KMS-11 (cell line): ENCODE measurements at regions not wholly inside any gene's neighbourhood (a gene's known extent, or its start where the extent isn't known, plus 50 kb on each side); places are given as distances from the start of the nearest gene placed in this dataset.

ENCODE experiments used
- H2AFZ ChIP-seq: fragments of 200-600 bp; sonication (generic); 2 replicates; pipeline ENCODE4 v1.6.1; 2016; ENCODE audit warnings: antibody characterized with exemption, mixed run types, low read depth
- H3K27ac ChIP-seq: fragments of 200-600 bp; sonication (generic); 2 replicates; pipeline ENCODE4 v1.6.1; 2016; ENCODE audit warnings: mild to moderate bottlenecking, mixed run types
- H3K27me3 ChIP-seq: fragments of 200-600 bp; sonication (generic); 2 replicates; pipeline ENCODE4 v1.6.1; 2017; ENCODE audit warnings: mild to moderate bottlenecking, low read depth, mixed run types, moderate library complexity; ENCODE audit not compliant: insufficient read depth
- H3K36me3 ChIP-seq: fragments of 200-600 bp; sonication (generic); 2 replicates; pipeline ENCODE4 v1.6.1; 2017; ENCODE audit warnings: mild to moderate bottlenecking, mixed run types; ENCODE audit not compliant: insufficient read depth
- H3K4me1 ChIP-seq: fragments of 200-600 bp; sonication (generic); 2 replicates; pipeline ENCODE4 v1.6.1; 2016; ENCODE audit warnings: mild to moderate bottlenecking, low read depth, mixed run types; ENCODE audit not compliant: poor library complexity, severe bottlenecking
- H3K4me2 ChIP-seq: fragments of 200-600 bp; sonication (generic); 2 replicates; pipeline ENCODE4 v1.7.0; 2016; ENCODE audit warnings: mild to moderate bottlenecking, mixed run types
- H3K4me3 ChIP-seq: fragments of 200-600 bp; sonication (generic); IDR thresholded peaks from 2 replicates; pipeline ENCODE4 v1.6.1; 2017; ENCODE audit warnings: low read depth, low read length, mixed read lengths; ENCODE audit not compliant: insufficient read depth
- H3K79me2 ChIP-seq: fragments of 200-600 bp; sonication (generic); 2 replicates; pipeline ENCODE4 v1.6.1; 2016; ENCODE audit warnings: low read depth, mixed run types; ENCODE audit not compliant: insufficient read depth
- H3K9ac ChIP-seq: fragments of 200-600 bp; sonication (generic); 2 replicates; pipeline ENCODE4 v1.6.1; 2016; ENCODE audit warnings: mild to moderate bottlenecking, mixed run types
- H4K20me1 ChIP-seq: fragments of 200-600 bp; sonication (generic); 2 replicates; pipeline ENCODE4 v1.6.1; 2016; ENCODE audit warnings: mild to moderate bottlenecking, mixed run types; ENCODE audit not compliant: insufficient read depth
- TF ChIP-seq, protein P1 (sequence below): fragments of 200-600 bp; sonication (generic); conservative IDR thresholded peaks from 2 replicates; pipeline ENCODE4 v1.6.1; 2017; ENCODE audit warnings: low read depth, mild to moderate bottlenecking, antibody characterized with exemption, low read length, moderate library complexity, mixed read lengths

DNA sequence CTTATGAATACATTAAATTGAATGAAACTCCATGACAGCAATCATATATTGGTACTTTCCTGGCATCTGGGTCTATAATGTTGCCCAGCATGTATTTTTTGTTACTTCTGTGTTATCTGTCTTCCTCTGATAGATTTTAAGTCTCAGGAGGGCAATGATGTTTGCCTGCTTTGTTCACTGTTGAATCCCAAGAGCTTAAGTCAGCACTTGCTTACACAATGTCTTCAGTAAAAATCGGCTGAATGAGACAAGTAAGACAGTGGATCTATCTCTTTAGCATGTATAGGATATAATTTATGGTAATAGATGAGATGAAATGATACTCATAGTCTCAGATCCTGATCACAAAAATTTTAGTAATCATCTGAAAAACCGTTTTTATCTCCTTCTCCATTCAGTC, 1034.9 kb upstream of the EPHA7 start:
- H3K79me2 ChIP-seq, result no peaks in the 10 kb centered on the region
- TF ChIP-seq, protein P1, sequence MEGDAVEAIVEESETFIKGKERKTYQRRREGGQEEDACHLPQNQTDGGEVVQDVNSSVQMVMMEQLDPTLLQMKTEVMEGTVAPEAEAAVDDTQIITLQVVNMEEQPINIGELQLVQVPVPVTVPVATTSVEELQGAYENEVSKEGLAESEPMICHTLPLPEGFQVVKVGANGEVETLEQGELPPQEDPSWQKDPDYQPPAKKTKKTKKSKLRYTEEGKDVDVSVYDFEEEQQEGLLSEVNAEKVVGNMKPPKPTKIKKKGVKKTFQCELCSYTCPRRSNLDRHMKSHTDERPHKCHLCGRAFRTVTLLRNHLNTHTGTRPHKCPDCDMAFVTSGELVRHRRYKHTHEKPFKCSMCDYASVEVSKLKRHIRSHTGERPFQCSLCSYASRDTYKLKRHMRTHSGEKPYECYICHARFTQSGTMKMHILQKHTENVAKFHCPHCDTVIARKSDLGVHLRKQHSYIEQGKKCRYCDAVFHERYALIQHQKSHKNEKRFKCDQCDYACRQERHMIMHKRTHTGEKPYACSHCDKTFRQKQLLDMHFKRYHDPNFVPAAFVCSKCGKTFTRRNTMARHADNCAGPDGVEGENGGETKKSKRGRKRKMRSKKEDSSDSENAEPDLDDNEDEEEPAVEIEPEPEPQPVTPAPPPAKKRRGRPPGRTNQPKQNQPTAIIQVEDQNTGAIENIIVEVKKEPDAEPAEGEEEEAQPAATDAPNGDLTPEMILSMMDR, result no peak
- no peaks in the 10 kb centered on the region for H3K4me1 ChIP-seq
- H3K4me3 ChIP-seq, result no peak overlapping the region
- no peak overlapping the region for H3K4me2 ChIP-seq
- H2AFZ ChIP-seq, result no peak overlapping the region
- no peaks in the 10 kb centered on the region for H4K20me1 ChIP-seq
- no peaks in the 10 kb centered on the region for H3K36me3 ChIP-seq
- H3K27ac ChIP-seq, result no peak overlapping the region
- no peaks in the 10 kb centered on the region for H3K27me3 ChIP-seq
- H3K9ac ChIP-seq, result no peak overlapping the region

DNA sequence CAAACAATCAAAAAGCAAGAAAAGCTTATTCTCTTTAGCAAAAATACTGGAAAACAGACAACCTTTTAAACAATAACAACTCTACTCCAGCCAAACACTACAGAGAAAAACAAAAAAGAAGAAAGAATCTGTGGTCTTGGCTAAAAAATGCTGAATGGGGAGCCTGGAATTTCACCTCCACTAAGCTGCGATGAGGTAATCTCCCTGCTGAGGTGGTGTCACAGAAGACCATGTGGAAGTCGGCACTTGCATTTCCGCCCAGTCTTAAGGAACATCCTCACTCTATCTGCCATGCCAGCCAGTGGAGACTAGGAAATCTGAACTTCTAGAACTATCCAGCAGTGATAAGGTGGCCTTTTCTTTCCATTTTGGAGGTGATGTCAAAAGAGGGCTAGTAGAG, 1026.8 kb upstream of the EPHA7 start:
- Histone ChIP-seq H3K4me1 (no peaks in the 10 kb centered on the region), H3K4me3 (no peak overlapping the region), H3K9ac (no peak overlapping the region), H3K4me2 (no peak overlapping the region), H3K79me2 (no peaks in the 10 kb centered on the region), H3K36me3 (no peaks in the 10 kb centered on the region), H3K27ac (no peak overlapping the region), H2AFZ (no peak overlapping the region), H3K27me3 (no peaks in the 10 kb centered on the region), H4K20me1 (no peaks in the 10 kb centered on the region)
- TF ChIP-seq, protein P1, result no peak

DNA sequence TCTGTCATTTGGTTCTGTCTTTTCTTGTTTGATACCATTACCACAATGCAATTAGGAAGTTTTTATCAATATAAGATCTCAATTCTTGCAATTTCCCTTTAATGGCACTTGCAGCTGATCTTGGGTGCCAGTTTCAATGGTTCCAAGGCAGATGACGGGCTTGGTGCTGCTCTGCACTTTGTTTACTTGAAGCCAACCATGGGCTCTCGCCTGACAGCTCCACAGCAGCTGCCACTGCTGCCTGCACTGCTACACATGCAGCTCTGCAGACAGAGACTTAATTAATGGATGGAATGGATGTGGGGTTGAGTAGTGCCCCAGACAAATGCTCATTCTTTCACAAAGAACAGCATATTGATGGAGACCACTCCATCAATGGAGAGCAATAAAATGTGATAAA, 1024.3 kb upstream of the EPHA7 start:
- H2AFZ ChIP-seq, result no peak overlapping the region
- no peaks in the 10 kb centered on the region for H3K36me3 ChIP-seq
- H3K27ac ChIP-seq, result no peak overlapping the region
- H3K79me2 ChIP-seq, result no peaks in the 10 kb centered on the region
- H3K4me3 ChIP-seq, result no peak overlapping the region
- H3K27me3 ChIP-seq, result no peaks in the 10 kb centered on the region
- TF ChIP-seq, protein P1, result no peak
- H3K4me2 ChIP-seq, result no peak overlapping the region
- no peaks in the 10 kb centered on the region for H4K20me1 ChIP-seq
- H3K4me1 ChIP-seq, result no peaks in the 10 kb centered on the region
- H3K9ac ChIP-seq, result no peak overlapping the region

DNA sequence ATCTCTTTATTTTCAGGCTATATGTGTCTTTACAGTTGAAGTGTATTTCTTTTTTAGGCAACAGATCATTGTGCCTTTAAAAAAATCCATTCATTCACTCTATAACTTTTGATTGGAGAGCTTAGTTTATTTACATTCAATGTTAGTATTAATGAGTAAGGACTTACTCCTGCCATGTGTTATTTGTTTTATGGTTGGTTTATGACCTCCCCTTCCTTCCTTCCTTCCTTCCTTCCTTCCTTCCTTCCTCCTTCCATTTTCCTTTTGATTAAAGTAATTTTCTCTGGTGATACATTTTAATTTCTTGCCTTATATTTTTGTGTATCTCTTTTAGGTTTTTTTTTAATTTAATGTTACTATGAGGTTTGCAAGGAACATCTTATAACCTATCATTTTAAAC, 1005.3 kb upstream of the EPHA7 start:
- Histone ChIP-seq H3K27ac (no peak overlapping the region), H3K4me1 (no peaks in the 10 kb centered on the region), H3K9ac (no peak overlapping the region), H3K4me2 (no peak overlapping the region), H3K27me3 (no peaks in the 10 kb centered on the region), H4K20me1 (no peaks in the 10 kb centered on the region), H3K4me3 (no peak overlapping the region), H2AFZ (no peak overlapping the region), H3K36me3 (no peaks in the 10 kb centered on the region), H3K79me2 (no peaks in the 10 kb centered on the region)
- TF ChIP-seq, protein P1, result no peak

DNA sequence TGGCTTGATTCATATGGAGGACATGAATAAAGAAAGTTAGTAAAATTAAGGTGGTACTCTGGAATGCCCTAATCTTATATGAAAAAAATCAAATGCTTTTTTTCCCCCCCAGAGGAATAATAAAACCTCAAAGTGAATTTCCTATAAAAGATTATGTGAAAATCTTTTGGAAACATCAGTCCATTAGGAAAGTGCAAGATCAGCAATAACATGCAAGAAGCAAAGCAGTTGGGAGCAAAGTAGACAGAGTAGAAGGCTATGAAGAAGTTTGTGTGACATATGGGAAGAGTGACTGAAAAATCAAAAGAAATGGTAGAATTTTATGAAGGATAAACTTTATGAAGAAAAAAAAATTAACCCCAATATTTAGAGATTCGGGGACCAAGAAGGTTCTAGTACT, 998.0 kb upstream of the EPHA7 start:
- no peaks in the 10 kb centered on the region for H3K27me3 ChIP-seq
- H3K36me3 ChIP-seq, result no peaks in the 10 kb centered on the region
- H3K4me3 ChIP-seq, result no peak overlapping the region
- no peaks in the 10 kb centered on the region for H3K4me1 ChIP-seq
- no peak overlapping the region for H3K27ac ChIP-seq
- no peak overlapping the region for H2AFZ ChIP-seq
- H3K79me2 ChIP-seq, result no peaks in the 10 kb centered on the region
- no peaks in the 10 kb centered on the region for H4K20me1 ChIP-seq
- H3K4me2 ChIP-seq, result no peak overlapping the region
- H3K9ac ChIP-seq, result no peak overlapping the region
- TF ChIP-seq, protein P1, result no peak
